GM21737 (cell line): ENCODE measurements at regions not wholly inside any gene's neighbourhood (a gene's known extent, or its start where the extent isn't known, plus 50 kb on each side); places are given as distances from the start of the nearest gene placed in this dataset.

Experiments
- ATAC-seq: cut with Tn5 transposase; IDR thresholded peaks from one replicate; pipeline ENCODE4 v1.9.1; 2021; ENCODE audit warnings: mild to moderate bottlenecking, moderate library complexity; ENCODE audit not compliant: unreplicated experiment

- no peak for ATAC-seq
Observed at GRCh38 chr3:147744967-147745366, 335.8 kb downstream of the ZIC1 start.

GRCh38 chr3:147755310-147755709 is 346.1 kb downstream of the ZIC1 start:
- ATAC-seq = no peak

GRCh38 chr3:147756476-147756875 is 347.3 kb downstream of the ZIC1 start:
- ATAC-seq = no peak

- no peak for ATAC-seq
Observed at GRCh38 chr3:147757866-147758265, 348.7 kb downstream of the ZIC1 start.

GRCh38 chr3:147758771-147759170 is 349.6 kb downstream of the ZIC1 start:
- ATAC-seq = no peak

- no peak for ATAC-seq
Observed at GRCh38 chr3:147760085-147760484, 350.9 kb downstream of the ZIC1 start.

GRCh38 chr3:147760941-147761340 is 351.8 kb downstream of the ZIC1 start:
- ATAC-seq = no peak

- ATAC-seq = no peak
Observed at GRCh38 chr3:147773116-147773630, 364.0 kb downstream of the ZIC1 start.

GRCh38 chr3:147775411-147775810 is 366.2 kb downstream of the ZIC1 start:
- ATAC-seq = no peak

GRCh38 chr3:147775816-147776530 is 366.8 kb downstream of the ZIC1 start:
- ATAC-seq = no peak

- ATAC-seq = no peak
Observed at GRCh38 chr3:147793841-147794240, 384.7 kb downstream of the ZIC1 start.

- no peak for ATAC-seq
Observed at GRCh38 chr3:147794596-147794995, 385.4 kb downstream of the ZIC1 start.

- no peak for ATAC-seq
Observed at GRCh38 chr3:147795418-147795817, 386.3 kb downstream of the ZIC1 start.

- ATAC-seq = no peak
Observed at GRCh38 chr3:147797095-147797494, 387.9 kb downstream of the ZIC1 start.

- no peak for ATAC-seq
Observed at GRCh38 chr3:147799601-147800000, 390.4 kb downstream of the ZIC1 start.

GRCh38 chr3:147807776-147808175 is 398.6 kb downstream of the ZIC1 start:
- no peak for ATAC-seq

GRCh38 chr3:147809206-147809605 is 400.0 kb downstream of the ZIC1 start:
- ATAC-seq = no peak

GRCh38 chr3:147812186-147812911 is 403.2 kb downstream of the ZIC1 start:
- ATAC-seq = no peak

- no peak for ATAC-seq
Observed at GRCh38 chr3:147813256-147813655, 404.1 kb downstream of the ZIC1 start.

- no peak for ATAC-seq
Observed at GRCh38 chr3:147816752-147817151, 407.6 kb downstream of the ZIC1 start.

- ATAC-seq = no peak
Observed at GRCh38 chr3:147832611-147833010, 423.4 kb downstream of the ZIC1 start.

- no peak for ATAC-seq
Observed at GRCh38 chr3:147836330-147836729, 427.2 kb downstream of the ZIC1 start.
